Gastroesophageal sphincter (tissue), 3 donors: ENCODE measurements at regions not wholly inside any gene's neighbourhood (a gene's known extent, or its start where the extent isn't known, plus 50 kb on each side); places are given as distances from the start of the nearest gene placed in this dataset.

Experiments
- POLR2A ChIP-seq, 2 donors: fragments of 450-650 bp; IDR thresholded peaks; one replicate each; pipeline ENCODE4 v1.6.1; 2017; ENCODE audit warnings: antibody characterized with exemption in 2 of 2, mild to moderate bottlenecking in 2 of 2, moderate library complexity in 1 of 2
- TF ChIP-seq, protein P1 (sequence below), 4 experiments: fragments of 200-600 bp in 2 of 4; fragments of 450-650 bp in 2 of 4; sonication (generic) in 1 of 4; IDR thresholded peaks; one replicate each; pipeline ENCODE4 v1.5.1; 2017 to 2019; ENCODE audit warnings: antibody characterized with exemption in 4 of 4, mild to moderate bottlenecking in 2 of 4, moderate library complexity in 2 of 4

DNA sequence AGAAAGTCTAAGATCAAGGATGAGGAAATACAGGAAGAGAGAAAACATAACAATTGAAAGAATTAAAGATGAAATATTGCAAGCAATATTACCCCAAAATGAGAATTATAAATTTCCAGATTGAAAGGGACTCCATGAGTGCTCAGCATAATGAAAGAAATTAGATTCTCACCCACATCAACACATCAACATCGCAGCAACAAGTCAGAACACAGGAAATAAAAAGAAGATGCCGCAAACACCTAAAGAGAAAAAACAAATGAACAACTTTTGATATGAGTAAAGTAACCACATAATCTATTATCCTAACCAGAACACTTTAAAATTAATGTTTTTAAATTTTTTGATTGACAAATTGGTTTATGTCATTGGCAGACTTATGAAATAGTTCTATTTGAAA, 318.3 kb upstream of the PTGER4 start:
- TF ChIP-seq, protein P1, sequence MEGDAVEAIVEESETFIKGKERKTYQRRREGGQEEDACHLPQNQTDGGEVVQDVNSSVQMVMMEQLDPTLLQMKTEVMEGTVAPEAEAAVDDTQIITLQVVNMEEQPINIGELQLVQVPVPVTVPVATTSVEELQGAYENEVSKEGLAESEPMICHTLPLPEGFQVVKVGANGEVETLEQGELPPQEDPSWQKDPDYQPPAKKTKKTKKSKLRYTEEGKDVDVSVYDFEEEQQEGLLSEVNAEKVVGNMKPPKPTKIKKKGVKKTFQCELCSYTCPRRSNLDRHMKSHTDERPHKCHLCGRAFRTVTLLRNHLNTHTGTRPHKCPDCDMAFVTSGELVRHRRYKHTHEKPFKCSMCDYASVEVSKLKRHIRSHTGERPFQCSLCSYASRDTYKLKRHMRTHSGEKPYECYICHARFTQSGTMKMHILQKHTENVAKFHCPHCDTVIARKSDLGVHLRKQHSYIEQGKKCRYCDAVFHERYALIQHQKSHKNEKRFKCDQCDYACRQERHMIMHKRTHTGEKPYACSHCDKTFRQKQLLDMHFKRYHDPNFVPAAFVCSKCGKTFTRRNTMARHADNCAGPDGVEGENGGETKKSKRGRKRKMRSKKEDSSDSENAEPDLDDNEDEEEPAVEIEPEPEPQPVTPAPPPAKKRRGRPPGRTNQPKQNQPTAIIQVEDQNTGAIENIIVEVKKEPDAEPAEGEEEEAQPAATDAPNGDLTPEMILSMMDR (IDR thresholded peaks at IDR 0.05) = no peak
- TF ChIP-seq POLR2A (IDR thresholded peaks at IDR 0.05) = no peak
